Right lung (tissue), 2 donors: ENCODE measurements at regions not wholly inside any gene's neighbourhood (a gene's known extent, or its start where the extent isn't known, plus 50 kb on each side); places are given as distances from the start of the nearest gene placed in this dataset.

Experiments used
- DNase-seq, 2 donors: peaks; one replicate each; pipeline ENCODE4 v3.0.0-alpha.2; 2013

DNA sequence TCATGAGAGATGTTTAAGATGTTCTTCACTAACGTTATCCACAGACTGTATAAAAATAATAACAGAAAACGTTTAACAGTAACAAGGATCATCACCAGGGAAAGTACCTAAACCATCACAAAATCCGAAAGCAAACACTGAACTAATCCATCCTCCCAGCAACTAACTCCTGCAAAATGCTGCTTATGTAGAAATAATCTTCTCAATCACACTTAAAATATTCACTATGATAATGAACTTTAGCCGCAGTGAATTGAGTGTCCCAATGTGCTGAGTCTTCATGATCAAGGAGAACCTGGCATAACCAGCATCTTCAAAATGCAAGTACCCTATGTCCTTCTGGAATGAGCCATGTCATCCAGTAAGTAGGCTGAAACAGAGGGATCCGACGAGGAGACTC lies 166.1 kb downstream of the LTN1 start:
- DNase-seq, result no peak

DNA sequence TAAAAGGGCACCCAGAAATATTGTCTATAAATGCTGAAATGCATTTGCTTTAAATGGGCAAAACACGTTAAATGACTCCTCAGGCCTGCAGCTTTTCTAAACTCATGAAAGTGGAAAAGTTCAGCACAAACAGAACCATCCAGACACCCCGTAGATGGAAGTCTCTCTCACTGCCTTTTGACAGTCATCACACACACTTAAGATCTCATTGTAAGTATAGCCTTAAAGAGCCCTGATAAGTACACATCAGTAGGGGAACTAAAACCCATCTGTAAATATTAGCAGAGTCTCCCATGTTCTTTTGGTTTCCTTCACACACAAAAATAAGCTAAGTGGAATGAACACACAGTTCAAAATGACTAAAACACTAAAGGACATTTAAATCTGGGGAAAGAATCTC lies 166.7 kb downstream of the LTN1 start:
- no peak for DNase-seq

- DNase-seq, result no peak
Measured at GRCh38 chr21:28823429-28823828, 169.2 kb downstream of the LTN1 start.

DNA sequence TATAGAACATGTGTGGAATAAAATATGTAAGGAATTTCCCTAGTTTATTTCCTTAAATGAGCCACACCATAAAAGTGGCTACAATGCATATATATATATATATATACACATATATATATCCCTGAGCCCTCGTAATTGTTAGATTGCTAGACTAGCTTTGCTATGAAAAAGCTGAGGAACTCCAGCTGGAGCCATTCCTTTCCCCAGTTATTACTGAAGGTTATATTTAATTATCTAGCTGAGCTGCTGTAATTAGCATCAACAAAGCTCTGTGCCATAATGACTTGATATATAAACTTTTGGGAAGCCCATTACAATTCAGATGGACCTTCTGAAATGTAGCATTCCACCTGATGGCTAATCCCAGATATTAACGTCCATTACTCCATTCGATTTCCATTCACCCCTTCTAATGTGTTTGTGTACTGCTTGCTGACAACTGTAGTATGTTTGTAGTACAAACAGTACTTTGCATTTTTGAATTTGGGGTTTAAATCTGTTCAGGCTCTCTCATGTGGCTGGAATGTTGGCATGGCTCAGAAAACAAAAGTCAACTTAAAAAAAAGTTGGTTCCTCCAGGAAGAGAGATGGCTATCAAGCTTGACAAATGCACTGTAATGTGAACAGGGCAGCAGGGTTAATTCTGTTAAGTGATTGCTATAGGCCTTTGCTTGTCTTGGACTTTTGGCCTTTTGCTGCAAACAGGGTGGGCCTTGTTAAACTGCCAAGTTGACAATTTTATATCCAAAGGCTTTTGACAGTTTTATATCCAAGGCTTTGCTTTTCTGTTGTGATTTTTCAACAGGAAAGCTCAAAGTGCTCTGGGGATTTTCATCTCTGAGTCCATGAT lies 170.0 kb downstream of the LTN1 start:
- peak; percentile 86 to 90 for DNase-seq

GRCh38 chr21:28822123-28822399 lies 170.6 kb downstream of the LTN1 start:
- peak in 1 of 2 donors; percentile 29 for DNase-seq

DNA sequence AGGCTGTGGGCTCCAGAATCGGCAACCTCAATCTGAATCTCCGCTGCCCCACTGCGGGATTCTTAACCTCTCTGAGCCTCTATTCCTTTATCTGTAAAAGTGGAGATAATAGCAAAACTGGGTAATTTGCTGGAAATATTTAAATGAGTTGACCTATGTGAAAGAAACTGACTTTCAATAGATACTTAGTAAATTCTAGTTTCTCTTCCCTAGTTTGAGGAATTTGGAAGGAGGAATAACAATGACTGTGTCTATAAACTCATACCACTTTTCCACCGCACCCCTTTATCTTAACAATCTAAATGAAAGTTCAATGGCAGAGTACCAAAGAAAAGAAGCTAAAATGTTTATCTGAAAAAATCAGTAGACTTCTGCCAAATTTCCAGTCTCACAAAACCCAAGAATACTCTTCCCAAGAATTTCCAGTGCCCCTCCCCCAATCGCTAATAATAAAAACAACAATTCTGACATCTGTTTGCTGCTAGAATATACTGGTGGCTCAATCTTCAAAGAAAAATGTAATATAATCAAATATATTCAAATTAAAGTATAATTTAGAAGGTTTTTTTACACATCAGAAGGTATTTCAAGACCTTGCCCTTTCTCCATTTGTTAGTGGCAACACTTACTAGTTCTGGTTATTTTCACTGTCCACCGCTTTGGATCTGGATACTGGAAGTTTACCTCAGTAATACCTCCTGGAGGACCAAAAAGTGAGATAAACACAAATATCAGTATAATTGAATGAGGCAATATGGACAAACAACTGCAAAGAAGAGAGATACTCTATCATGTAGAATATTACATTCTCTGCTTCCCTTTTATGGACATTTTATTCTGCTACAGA lies 171.2 kb downstream of the LTN1 start:
- DNase-seq, result peak; percentile 39 to 52

- DNase-seq, result no peak
Measured at GRCh38 chr21:28818663-28819278, 173.9 kb downstream of the LTN1 start.

DNA sequence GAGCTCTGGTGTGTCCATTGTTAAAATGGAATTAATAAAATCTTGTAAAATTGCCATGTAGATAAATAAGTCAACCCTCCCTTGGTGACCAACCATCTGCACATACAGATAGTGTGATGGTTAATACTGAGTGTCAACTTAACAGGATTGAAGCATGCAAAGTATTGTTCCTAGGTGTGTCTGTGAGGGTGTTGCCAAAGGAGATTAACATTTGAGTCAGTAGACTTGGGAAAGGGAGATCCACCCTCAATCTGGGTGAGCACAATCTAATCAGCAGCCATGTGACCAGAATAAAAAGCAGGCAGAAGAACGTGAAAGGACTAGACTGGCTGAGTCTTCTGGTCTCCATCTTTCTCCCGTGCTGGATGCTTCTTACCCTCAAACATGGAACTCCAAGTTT lies 174.8 kb downstream of the LTN1 start:
- DNase-seq, result no peak

DNA sequence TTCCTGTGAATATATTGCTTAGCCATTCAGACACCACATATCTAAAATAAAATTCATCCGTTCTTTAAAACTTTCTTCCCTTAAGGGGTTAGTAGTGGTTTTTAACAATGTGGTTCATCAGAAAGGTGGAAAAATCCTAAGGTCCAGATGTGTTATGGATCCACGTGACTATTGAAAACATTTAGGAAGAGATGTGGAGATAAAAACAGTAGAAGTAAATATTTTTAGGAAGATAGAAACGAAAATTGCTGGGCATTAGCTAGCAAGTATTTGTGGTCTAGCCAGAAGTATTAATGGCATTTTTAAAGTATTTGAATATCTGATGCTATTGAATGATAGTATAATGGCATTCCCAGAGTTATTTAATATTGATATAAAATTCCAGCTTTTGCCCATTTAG lies 180.8 kb downstream of the LTN1 start:
- DNase-seq, result no peak

- no peak for DNase-seq
Measured at GRCh38 chr21:28810826-28811524, 181.7 kb downstream of the LTN1 start.

DNA sequence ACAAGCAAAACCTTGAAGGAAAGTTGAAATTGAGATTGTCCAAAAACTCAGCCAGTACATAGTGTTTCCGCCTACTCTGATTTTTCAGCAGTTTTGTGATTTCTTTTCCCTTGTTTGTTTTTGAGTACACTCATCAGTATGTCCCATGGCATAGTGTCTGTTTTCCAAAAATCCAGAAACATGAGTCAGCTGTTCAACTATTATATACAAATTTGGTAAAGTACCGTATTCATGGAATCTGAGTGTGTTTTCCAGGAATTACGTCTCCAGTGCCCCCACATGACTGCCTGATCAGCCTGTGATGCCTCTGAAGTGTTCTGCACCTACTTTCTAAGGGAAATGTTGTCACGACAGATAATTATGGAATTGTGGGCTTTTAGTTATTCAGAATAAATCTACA lies 186.8 kb downstream of the LTN1 start:
- peak; percentile 30 to 47 for DNase-seq

DNA sequence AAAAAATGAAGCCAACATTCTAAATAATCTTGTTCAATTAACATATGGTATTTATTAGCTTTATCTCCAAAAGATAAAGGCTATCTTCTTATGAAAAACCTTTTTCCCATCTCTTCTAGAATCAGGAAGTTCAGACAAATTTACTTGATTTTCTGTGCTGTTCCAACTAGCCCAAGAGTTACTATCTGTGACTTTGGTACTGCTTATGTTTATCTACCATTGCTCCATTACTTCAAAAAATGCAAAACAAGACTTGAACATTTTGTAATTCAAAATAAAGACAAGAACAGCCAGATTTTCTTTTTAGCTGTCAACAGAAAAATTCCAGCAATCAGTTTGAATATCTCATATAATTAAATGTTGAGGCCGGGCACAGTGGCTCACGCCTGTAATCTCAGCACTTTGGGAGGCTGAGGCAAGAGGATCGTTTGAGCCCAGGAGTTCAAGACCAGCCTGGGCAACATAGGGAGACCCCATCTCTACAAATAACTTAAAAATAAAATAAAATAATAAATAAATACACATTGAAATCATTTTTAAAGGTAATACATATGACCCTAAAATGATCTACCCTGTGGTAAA lies 188.5 kb downstream of the LTN1 start:
- DNase-seq, result no peak

DNA sequence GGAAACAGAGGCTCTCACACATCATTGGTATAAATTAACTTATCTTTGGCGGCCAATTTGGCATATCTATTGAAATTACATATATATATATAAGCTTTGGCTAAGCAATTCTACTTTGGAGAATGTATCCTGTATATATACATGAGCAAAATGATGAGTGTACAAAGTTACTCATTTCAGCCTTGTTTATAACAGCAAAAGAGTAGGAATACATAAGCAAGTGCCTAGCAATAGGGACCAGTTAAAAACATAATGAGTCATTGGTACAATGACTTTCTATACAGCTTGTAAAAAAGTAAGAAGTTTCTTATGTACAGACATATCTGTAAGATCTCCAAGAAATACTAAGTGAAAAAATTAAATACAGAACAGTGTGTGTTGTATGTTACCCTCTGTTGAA lies 190.8 kb downstream of the LTN1 start:
- DNase-seq, result no peak

- DNase-seq, result no peak
Measured at GRCh38 chr21:28799926-28800325, 192.8 kb downstream of the LTN1 start.

GRCh38 chr21:28798798-28799197 lies 193.9 kb downstream of the LTN1 start:
- no peak for DNase-seq

- DNase-seq, result no peak
Measured at GRCh38 chr21:28795251-28795650, 197.4 kb downstream of the LTN1 start.

DNA sequence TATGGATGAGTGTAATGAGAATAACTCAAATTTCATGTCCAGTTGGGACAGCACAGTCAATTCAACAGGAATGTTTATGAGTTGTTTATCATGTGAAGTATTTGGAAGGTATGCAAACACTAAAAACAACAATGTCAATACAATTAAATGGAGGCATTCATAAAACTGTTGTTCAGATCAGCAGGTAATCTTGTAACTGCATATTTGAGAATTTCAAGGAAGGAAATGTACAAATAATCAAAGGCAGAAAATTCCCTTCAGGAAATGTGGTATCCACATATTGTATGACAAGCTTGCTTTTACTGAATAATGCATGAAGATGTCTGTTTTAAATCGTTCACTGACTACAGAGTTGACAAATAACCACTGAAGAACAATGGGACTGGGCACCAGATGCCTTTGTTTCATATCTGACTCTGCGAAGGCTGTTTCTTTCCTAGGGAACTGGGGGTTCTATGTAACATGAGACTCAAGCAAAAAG lies 198.3 kb downstream of the LTN1 start:
- no peak for DNase-seq

DNA sequence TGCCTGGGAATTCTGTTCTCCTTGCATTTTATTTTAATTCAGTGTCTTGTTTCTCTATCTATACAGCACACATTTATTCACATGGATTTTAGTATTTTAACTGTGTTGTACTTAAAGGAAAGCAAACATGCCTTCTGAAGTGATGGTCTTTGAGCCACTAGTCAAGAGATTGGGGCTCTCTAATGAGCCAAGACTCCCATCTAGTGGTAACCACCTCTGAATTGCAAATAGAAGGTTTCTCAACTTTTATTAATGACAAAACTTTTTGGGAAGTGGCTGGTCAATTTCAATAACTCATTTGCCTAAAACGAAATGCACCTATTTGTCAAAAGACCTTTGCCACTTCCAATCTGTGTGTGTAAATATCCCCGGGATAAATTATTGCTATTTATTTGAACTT lies 199.6 kb downstream of the LTN1 start:
- DNase-seq, result peak in 1 of 2 donors; percentile 39

- DNase-seq, result no peak
Measured at GRCh38 chr21:28791595-28792282, 200.9 kb downstream of the LTN1 start.

- DNase-seq, result no peak
Measured at GRCh38 chr21:28790335-28790734, 202.3 kb downstream of the LTN1 start.

GRCh38 chr21:28789523-28789922 lies 203.2 kb downstream of the LTN1 start:
- DNase-seq, result no peak
